DMS 273 (cell line): ENCODE measurements at regions not wholly inside any gene's neighbourhood (a gene's known extent, or its start where the extent isn't known, plus 50 kb on each side); places are given as distances from the start of the nearest gene placed in this dataset.

Experiments used
- DNase-seq: peaks from one replicate; lab custom pipeline; 2025; ENCODE audit not compliant: unreplicated experiment; lab: John Stamatoyannopoulos, UW

DNA sequence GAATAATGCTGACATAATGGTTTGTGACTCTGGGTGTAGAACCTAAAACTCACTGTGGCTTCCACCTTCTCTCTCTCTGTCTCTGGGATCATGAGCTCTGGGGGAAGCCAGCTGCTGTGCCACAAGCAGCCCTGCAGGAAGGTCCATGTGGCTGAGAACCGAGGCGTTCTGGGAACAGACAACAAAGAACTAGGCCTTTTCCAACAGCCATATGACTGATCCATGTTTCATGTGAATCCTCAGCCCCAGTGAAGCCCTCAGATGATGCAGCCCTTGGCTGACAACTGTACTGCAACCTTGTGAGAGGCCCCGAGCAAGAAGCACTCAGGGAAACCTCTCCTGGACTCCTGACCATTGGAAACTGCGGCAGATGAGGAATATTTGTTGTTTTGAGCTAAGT is 56.6 kb downstream of the HLA-G start:
- DNase-seq, result no peak

DNA sequence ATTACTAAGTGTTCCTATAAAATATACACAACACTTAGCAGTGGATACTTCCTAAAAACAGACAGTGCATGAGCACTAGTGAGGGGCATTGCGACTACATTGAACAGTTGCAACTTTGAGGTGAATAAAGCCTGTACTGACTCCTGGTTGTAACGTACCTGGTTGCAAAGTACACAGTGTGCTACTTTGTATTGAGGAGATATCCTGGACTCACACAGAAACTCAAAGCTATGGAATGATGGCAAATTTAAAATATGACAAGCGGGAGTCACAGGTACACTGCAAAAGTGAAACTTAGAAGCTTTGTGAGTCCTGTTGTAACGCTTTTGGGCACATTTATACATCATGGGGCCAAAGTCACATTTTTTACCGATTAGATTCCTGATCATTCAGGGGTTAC is 55.6 kb upstream of the HLA-A start:
- no peak for DNase-seq

GRCh38 chr6:29887330-29887818 is 55.0 kb upstream of the HLA-A start:
- DNase-seq, result no peak

GRCh38 chr6:29887819-29888776 is 54.2 kb upstream of the HLA-A start:
- DNase-seq, result peak; percentile 45
